HG02938 (cell line): ENCODE measurements at regions not wholly inside any gene's neighbourhood (a gene's known extent, or its start where the extent isn't known, plus 50 kb on each side); places are given as distances from the start of the nearest gene placed in this dataset.

Experiments
- ATAC-seq: cut with Tn5 transposase; IDR thresholded peaks from one replicate; pipeline ENCODE4 v1.9.1; 2021; ENCODE audit warnings: mild to moderate bottlenecking, moderate library complexity; ENCODE audit not compliant: unreplicated experiment

DNA sequence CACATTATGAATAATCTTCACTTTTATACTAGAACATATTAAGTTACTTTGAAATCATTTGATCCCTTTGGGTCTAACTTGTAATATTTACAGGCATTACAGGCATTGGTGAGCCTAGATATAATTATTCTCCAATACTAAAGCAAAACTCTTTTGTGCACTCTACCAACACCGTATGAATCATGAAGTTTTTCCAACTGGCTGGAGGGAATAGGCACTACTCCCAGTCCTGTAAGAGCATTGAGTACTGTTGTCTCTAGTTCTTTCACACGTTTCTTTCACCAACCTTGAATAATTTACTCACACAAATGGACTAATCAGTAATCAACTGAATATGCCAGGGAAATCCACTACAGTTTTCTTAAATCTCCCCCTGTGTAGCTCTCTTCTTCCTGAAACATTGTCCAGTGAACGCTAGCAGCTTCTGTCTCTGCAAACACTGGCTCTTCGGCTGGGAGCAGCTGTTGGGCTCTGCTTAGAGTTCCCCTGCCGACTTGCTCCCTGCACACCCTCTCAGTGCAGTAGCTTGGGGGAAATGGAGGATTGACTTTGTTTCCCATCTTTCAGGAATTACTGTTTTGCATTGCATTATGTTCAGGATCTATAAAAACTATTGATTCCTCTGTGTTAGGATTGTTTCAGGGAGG is 476.7 kb downstream of the RFC3 start:
- no peak for ATAC-seq

DNA sequence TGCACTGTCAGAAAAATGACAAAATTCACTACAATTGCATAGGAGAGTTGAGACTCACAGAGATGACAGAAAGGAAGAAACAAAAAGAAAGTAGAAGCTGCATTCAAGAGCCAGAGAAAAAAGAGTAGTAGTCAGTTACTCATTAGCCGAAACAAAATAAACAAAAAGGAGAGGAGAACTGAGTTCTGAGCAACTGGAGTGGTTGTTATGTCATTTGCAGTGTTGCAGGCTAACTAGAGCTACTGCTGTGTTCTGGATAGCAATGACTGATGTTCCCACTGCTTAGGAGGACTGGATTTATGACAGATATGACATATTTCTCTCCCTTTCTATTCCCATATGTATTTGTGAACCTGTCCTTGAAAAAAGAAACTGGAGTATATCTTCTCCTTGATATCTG is 482.6 kb downstream of the RFC3 start:
- no peak for ATAC-seq

DNA sequence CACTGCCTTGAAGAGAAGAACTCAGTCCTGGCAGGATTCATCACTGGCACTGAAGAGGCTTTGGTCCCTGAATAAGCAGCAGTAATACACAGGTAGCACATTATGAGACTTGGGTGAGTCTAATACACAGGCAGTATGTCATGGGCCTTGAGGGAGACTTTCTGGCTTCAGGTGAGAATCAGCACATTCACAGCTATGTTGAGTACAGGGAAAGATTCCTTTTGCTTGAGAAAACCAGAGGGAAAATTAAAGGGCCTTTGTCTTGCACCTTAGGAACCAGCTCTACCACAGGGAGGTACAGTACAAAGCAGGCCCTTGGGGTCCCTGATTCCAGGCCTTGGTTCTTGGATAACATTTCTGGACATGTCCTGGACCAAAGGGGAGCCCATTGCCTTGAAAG is 484.6 kb downstream of the RFC3 start:
- ATAC-seq, result no peak

DNA sequence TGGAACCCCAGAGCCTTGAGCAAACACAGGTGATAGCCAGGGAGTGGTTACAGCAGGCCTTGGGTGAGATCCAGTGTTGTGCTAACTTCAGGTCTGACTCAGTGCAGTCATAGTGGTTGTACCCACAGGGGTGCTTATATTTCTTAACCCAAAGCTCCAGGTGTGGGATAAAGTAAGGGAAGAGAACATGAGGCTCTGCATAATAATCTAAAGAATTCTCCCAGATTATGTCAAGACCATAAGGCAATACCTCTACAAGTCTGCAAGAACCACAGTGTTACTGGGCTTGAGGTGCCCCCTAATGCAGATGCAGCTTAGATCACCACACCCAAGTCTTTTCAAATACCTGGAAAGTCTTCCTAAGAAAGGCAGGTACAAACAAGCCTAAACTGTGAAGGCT is 485.4 kb downstream of the RFC3 start:
- no peak for ATAC-seq

DNA sequence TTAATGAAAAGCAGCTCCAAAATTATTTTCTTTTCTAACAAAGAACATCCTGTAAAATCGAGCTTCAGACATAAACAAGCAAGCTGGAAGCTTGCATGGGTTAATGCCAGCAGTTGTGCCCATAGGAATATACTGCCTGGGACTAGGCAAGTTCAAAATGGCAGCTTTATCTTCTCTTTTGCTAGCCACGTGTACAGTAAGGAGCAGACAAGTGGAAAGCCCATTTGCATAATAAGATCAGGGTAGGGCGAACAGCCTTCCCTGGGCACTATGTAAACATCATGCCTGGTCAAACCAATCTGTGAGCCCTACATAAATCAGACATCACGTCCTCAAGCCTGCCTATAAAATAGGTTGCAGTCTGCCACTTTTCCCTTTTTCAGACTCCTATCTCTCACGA is 489.7 kb downstream of the RFC3 start:
- ATAC-seq, result no peak

DNA sequence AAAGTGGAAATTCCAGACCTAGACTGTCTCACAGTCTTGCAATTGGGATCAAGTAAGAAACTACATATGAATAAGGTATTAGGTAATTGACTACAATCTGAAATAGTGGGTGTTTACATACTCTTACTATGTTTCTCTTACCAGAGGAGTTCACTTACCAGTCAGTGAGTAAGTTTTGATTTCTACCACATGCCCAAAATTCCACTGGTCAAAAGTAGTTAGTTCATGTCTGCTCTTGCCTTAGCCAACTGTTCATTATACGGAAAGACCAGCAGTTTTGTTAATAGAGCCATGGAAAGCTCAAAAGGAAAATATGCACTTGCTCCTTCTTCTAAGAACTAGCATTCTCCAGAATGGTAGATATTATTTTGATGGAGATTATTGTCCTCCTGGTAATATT is 490.8 kb downstream of the RFC3 start:
- ATAC-seq, result no peak

DNA sequence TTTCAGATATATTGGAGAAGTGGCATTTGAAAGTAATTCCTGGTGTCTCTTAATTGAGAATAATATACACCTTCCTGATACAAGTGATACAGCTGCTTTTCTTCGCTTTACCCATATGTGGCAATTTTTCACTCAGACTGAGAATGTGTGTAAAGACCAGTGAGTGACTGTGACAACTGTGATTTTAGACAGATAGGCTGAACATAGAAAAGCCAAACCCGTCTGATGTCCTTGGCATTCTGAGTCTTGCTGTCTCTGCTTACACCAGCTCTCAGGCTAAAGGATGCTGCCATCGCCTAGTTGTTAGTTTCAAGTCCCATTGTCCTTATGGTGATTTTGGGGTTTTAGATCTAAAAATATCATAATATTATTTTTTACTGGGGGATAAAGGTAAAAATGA is 492.6 kb downstream of the RFC3 start:
- ATAC-seq, result no peak

DNA sequence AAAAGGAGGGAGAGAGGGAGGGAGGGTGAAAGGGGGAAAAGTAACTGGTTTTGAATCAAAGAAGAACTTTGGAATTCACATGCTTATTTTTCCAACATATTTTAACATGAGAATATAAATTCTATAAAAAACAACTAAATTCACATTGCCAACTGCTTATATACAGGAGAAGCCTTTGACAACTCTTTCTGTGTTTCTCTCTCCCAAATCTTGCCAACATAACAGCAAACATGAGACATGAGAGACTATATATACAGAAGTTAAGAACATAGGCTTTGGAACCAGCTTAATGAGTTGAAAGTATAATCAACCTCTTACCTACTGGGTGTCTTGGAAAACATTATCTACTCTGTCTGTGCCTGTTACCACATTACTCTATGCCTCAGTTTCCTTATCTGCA is 493.3 kb downstream of the RFC3 start:
- ATAC-seq, result no peak

DNA sequence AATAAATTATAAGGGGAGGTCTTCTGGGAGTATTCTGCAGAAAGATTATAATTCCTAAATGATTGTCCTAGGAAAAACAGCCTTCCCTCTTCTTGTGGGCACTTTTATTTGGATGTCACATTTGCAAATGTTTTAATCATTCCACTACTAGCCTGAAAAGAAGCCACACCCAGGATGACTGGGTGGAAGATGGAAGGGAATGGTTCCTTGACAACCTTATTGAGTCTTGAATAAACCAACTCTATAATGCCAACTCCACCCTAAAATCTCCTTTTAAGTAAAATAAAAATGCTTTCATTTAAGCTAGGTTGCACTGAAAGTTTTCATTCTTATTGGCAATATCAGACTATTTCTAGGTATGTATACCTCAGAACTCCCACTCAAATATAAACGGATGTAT is 494.6 kb downstream of the RFC3 start:
- no peak for ATAC-seq

DNA sequence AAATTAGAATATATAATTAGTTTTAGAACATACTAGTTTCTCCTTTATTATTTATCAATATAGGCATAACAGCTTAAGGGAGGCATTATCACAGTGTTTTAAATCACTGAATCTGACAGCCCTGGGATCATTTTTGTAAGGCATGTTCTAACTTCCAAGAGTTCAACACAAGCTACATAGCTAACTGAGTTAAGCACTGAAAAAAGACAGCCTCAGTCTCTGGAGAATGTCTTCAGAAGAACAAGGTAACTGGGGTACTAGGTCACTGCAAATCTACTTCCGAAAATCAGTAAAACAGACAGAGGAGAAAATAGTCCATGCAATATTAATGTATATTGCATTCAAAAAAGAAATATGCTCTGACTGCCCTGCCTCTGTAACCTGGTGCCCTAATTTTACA is 502.1 kb downstream of the RFC3 start:
- no peak for ATAC-seq

DNA sequence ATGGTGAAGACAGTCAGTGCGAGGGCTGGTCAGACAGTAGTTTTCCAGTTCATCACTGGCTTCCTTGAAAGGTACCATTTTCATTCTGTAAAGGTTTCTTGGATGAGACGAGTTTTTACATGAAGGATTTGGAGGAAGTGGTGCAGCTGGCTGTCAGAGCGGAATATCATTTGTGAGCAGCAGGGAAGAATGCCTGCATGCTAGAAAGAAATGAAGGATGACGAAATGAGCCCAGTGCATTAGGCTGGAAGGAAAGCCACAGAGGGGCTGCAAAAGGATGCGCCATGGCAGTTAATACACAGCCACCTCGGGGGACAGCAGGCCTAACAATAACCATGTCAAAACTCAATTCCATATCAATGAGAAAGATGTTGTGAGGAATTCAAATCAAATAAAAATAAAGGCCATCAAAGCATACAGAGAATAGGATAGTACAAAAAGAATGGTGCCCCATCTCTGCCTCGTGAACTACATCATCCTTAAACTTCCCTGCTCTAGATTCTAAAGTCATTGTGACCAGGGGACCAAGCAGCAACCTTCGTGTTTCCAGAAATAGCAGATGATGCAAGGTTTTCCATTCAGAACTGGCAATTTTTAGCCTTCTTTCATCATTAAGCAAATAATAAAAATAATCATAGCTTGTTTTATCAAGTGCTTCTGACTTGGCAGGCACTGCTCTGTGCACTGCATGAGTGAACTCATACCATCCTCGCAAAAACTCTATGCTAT is 504.2 kb downstream of the RFC3 start:
- ATAC-seq, result no peak

DNA sequence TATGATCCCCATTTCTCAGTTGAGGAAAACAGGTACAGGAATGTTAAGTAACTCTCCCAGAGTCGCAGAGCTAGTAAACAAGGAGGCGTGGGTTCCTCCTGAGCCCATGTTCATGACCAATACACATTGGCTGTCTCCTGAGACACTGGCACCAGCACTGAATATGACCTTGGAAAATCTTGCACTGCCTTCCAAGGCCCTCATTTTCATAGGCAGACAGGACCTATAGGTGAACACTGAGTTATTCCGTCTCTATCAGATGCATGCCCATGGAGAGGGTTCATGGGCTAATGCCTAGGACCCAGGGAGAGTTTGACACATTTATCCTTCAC is 504.8 kb downstream of the RFC3 start:
- ATAC-seq, result no peak

DNA sequence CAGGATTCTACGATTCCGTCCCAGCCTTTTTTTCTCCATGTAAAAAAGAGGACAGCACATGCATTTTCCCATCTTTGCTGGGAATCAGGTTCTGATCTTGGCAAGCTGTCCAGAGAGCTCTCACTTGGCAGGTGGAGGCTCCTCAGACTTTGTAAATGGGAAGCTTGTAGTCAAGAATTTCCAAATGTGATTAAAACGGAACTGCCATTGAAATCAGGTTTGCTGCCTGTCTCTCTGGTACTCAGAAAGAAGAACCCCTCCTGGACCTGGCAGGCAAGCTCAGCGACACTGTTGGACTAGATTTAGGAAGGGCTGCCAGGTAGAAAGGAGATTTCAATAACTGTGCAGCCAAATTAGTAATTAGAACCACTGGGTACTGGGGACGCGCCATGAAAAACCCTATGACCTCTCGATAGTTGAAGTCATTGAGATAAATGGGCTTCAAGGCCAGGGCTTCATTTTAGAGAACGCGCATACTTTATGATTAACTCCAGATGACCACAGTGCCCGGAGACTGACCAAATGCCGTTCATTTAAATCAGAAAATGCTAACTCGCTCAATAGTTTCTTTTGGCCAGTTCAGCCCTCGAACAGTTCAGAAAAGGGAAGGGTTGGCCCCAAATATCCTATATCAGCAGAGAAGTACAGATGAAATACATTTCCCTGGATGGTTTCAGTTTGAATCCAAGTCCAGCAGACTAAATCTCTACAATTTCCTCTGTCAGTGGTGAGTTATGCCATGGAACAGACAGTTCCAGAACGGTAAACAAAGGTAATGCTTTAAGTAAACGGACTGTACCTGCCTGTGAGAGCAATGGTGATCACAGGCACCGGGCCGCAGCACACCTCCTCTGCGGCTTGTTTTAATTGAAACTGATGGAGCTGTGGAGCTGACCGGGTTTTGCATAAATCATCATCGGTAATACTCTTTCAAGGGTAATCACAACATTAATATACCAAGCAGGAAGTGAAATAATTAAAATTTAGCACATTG is 517.4 kb downstream of the RFC3 start:
- ATAC-seq, result no peak

DNA sequence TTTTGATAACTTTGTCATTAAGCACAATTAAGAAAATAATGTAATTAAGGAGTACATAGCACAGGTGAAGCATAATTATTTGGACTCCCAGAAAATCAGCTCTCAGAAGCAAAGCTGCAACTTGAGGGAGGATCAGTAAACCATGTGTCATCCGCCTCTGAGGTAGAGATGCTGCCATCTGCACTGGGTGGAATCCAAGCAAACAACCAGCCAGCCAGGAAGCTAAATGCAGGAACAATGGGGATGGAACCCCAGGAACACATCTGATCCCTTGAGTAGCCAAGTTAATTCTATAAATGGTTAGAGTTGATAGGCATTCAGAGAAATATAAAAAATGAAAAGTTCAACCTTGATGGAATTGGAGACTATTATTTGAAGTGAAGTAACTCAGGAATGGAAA is 520.2 kb downstream of the RFC3 start:
- ATAC-seq, result no peak

DNA sequence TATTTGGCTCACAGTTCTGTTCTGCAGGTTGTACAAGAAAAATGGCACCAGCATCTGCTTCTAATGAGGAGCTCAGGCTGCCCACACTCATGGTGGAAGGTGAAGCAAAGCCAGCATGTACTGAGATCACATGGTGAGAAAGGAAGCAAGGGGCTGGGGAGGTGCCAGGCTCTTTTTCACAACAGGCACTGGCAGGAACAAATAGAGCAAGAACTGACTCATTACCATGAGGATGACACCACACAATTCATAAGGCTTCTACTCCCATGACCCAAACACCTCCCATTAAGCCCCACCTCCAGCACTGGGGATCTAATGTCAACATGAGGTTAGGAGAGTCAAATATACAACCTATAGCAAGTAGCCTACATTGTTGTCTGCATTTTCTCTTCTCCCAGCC is 522.6 kb downstream of the RFC3 start:
- no peak for ATAC-seq

DNA sequence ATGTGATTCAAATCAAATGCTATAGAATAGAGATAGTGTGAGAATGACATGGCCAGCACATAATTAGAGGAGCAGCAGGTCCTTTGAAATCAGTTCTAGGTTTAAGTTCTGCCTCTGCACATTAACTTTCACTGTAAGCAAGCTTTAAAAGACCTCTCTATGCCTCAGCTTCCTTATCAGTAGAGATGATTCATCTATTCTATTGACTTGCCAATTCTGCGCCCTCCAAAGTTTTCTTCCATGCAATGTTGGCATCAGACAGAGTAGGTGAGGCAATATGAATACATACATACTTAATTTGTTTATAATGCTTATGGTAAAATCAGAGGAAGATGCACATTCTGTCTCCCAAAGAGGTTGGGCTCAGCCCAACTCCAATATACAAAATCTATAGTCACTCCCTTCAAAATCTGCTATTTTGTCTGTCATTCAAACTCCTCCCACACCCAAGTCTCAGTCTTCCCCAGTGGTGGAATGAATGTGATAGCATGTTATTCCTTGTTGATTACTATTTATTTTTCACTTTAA is 525.5 kb downstream of the RFC3 start:
- no peak for ATAC-seq

DNA sequence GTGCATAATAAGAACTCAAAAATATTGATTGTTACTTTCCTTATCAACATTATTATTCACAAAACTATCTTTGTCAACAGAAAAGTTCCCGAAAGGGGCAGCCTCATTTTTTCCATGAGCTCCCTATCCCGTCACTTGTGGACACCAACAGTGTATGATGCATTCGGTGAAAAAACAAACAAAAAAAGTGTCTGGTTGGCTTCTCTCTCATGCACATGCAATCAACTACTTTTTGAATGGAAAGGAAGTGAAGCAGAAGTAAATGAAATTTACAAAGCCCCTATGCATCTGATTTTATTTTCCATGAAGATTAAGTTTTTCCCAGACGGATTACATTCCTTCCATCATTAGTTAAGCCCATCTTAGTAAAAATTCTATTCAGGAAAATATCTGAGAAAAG is 526.9 kb downstream of the RFC3 start:
- ATAC-seq, result no peak

DNA sequence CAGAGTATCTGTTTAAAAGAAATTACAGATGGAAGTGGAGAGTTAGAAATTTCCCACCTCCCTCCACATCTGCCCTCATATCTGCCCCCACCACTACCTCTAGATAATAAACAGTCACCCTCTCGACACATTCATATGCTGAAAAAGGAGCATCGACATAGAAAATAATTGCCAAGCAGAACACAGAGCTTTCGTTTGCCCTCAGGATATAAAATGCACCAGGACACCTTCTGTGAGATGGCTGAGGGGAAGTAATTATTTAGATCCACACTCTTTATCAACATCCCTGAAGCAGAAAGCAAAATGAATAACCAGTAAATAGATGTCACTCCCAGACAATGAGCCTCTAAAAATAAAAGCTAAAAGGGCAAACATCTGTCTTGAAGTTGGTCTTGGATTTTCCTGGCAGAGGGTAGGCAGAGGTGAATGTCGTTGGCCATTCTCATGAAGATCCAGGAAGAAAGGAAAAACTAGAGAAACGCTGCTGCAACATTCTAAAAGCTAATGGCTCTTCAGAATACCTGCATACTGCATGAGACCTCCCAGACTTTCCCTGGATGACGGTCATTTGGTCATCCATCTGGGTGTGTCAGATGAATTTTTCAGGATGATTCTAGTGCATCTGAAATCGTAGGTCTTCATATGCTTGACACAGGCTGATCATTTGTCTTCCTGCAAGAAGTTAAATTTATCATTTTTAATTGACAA is 527.5 kb downstream of the RFC3 start:
- no peak for ATAC-seq

DNA sequence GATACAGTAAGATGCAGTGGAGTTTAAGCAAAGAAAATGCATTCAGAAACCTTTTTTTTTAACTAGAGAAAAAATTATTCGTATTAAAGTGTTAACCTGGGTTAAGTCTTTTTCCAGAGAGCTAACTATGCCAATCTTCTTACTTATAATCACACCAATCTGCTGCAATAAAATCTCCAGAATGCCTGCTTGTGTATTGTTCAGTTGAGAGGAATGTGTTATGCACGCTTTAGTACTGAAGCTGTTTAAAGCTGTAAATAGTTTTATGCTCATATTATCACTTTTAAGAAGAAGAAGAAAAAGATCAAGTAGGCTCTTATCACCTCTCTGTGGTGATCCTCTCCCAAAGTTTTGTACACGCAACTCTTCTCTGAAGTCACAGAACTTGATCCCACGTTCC is 528.7 kb downstream of the RFC3 start:
- ATAC-seq, result no peak

DNA sequence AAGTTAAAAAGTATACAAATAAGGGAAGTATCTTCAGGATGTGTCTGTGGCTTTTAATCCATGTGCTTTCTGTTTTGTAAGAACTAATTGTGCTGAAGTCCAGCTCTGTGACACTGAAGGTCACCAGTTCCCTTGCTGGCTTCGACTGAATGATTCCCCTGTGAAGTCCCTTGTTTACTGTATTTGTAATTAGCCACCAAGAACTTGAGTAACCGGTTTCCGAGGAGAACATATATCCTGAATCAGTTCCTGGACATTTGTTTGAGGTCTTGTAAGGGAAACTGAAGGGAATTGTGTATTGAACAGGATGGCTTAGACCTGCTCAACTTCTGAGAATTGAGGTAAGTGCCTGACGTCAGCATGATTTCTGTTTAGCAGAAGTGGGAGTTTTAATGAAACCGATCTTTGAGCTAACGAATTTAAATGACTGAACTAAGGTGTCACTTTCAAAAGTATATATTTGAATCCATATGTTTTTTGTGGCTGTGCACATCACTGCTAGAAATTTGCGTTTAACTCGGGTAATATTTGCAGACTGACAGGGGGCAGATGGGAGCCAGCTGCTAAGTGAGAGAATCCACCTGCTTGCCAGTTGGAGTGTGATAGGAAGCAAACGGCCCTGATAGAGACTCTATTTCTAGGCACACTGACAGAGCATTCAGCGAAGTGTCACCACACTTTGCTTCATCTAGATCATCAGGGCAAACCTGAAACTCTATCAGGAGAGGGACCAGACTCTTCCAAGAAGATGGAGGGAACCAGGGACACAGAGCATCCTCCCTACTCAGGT is 530.0 kb downstream of the RFC3 start:
- no peak for ATAC-seq
